GM12878 (cell line): ENCODE measurements at regions not wholly inside any gene's neighbourhood (a gene's known extent, or its start where the extent isn't known, plus 50 kb on each side); places are given as distances from the start of the nearest gene placed in this dataset.

Source experiments
- ATAC-seq: fragments of 200-7000 bp; cut with Tn5 transposase; 3 replicates; pipeline ENCODE4 v1.9.1; 2020; ENCODE audit warnings: mild to moderate bottlenecking, moderate library complexity
- BruUV-seq: library from RNA; stranded (reverse); fragments of 400-500 nt; replicated peaks from 2 replicates; lab custom pipeline; 2021; lab: Mats Ljungman, UMichigan
- CTCF ChIA-PET: fragments of 300-600 bp; sonication (Branson Sonifier 250); formaldehyde crosslinking; extraction: SDS; loops from one replicate; lab custom pipeline; 2021; ENCODE audit warnings: inconsistent platforms; lab: Yijun Ruan, JAX
- POLR2A ChIA-PET: fragments of 350-600 bp; formaldehyde crosslinking; extraction: SDS; loops from one replicate; lab custom pipeline; 2021; ENCODE audit warnings: inconsistent platforms; lab: Charles Lee
- RAD21 ChIA-PET: fragments of 300-600 bp; sonication (Branson Sonifier 250); formaldehyde crosslinking; loops from one replicate; lab custom pipeline; 2023; ENCODE audit warnings: antibody characterized with exemption; ENCODE audit not compliant: unreplicated experiment; lab: Charles Lee
- SMC1A ChIA-PET: fragments of 300-600 bp; sonication (Branson Sonifier 250); formaldehyde crosslinking; loops from one replicate; lab custom pipeline; 2023; ENCODE audit not compliant: unreplicated experiment, uncharacterized antibody; lab: Charles Lee
- DNase-seq: peaks from one replicate; pipeline ENCODE4 v3.0.0-alpha.2; 2011; ENCODE audit warnings: low read depth, low spot score
- FAIRE-seq: peaks from 3 replicates; lab custom pipeline; 2011; peaks lifted over from hg19 to GRCh38; lab: Jason Lieb, UNC
- H2AFZ ChIP-seq: 2 replicates; pipeline ENCODE4 v1.6.0; 2011; ENCODE audit warnings: low read depth, low read length, control low read depth; ENCODE audit not compliant: control insufficient read depth
- H3K27ac ChIP-seq: 2 replicates; pipeline ENCODE4 v1.5.1; 2011; ENCODE audit warnings: control low read depth; ENCODE audit not compliant: control insufficient read depth, insufficient read depth
- H3K27me3 ChIP-seq, 2 experiments: replicated peaks in 1 of 2; 2 replicates each; pipeline versions ENCODE4 v1.6.0 to v1.6.1; 2011; ENCODE audit warnings: low read length in 1 of 2; ENCODE audit not compliant: control insufficient read depth in 2 of 2, insufficient read depth in 2 of 2
- H3K36me3 ChIP-seq, 2 experiments: 2 replicates each; pipeline ENCODE4 v1.5.1; 2011; ENCODE audit warnings: low read length in 1 of 2; ENCODE audit not compliant: control insufficient read depth in 2 of 2, insufficient read depth in 2 of 2
- H3K4me1 ChIP-seq: 2 replicates; pipeline ENCODE4 v1.6.1; 2011; ENCODE audit warnings: mild to moderate bottlenecking, low read length, moderate library complexity, mixed read lengths; ENCODE audit not compliant: control insufficient read depth, insufficient read depth
- H3K4me2 ChIP-seq: 2 replicates; pipeline ENCODE4 v1.6.0; 2011; ENCODE audit warnings: control low read depth; ENCODE audit not compliant: control insufficient read depth, insufficient read depth
- H3K4me3 ChIP-seq: fragments of 200-600 bp; sonication (generic); 2 replicates; pipeline ENCODE4 v1.5.1; 2016
- H3K79me2 ChIP-seq: 2 replicates; pipeline ENCODE4 v1.6.0; 2011; ENCODE audit warnings: low read length; ENCODE audit not compliant: control insufficient read depth, insufficient read depth
- H3K9ac ChIP-seq: 2 replicates; pipeline ENCODE4 v1.8.0; 2011; ENCODE audit warnings: low read length, control low read depth, mixed read lengths; ENCODE audit not compliant: control insufficient read depth, insufficient read depth
- H3K9me3 ChIP-seq: replicated peaks from 3 replicates; pipeline ENCODE4 v1.5.1; 2011; ENCODE audit warnings: mild to moderate bottlenecking, low read length; ENCODE audit not compliant: control insufficient read depth, insufficient read depth
- H4K20me1 ChIP-seq: 2 replicates; pipeline ENCODE4 v1.6.0; 2011; ENCODE audit not compliant: control insufficient read depth, insufficient read depth
- BCL11A ChIP-seq: IDR thresholded peaks from 2 replicates; pipeline ENCODE4 v1.6.1; 2011; ENCODE audit warnings: low read depth, low read length
- CBX3 ChIP-seq: fragments of 200-600 bp; sonication (generic); IDR thresholded peaks from 2 replicates; pipeline ENCODE4 v1.6.1; 2016; ENCODE audit warnings: low read depth, borderline replicate concordance
- CHD4 ChIP-seq: fragments of 200-600 bp; sonication (generic); IDR thresholded peaks from 2 replicates; pipeline ENCODE4 v1.6.1; 2016; ENCODE audit warnings: mild to moderate bottlenecking
- EGR1 ChIP-seq, 2 experiments: IDR thresholded peaks; 1 replicate in 1 of 2; 2 replicates in 1 of 2; pipeline ENCODE4 v1.6.1; 2011 to 2012; ENCODE audit warnings: low read depth in 2 of 2, low read length in 2 of 2, borderline replicate concordance in 1 of 2, mild to moderate bottlenecking in 1 of 2, moderate library complexity in 1 of 2
- EZH2 ChIP-seq: IDR thresholded peaks from 2 replicates; pipeline ENCODE4 v1.6.1; 2012; ENCODE audit warnings: low read depth, mild to moderate bottlenecking, control low read depth, inconsistent platforms, low read length, borderline replicate concordance; ENCODE audit not compliant: control insufficient read depth
- RAD51 ChIP-seq: fragments of 450-650 bp; IDR thresholded peaks from 2 replicates; pipeline ENCODE4 v1.6.1; 2016; ENCODE audit warnings: moderate library complexity, mild to moderate bottlenecking, inconsistent platforms
- ZBTB4 ChIP-seq: fragments of 450-650 bp; formaldehyde crosslinking; IDR thresholded peaks from 2 replicates; pipeline ENCODE4 v1.4.0; 2022; ENCODE audit warnings: mild to moderate bottlenecking, moderate library complexity
- WGBS: methylation state at CpG from one replicate; pipeline ENCODE4 v1.1.6; 2016; ENCODE audit warnings: low lambda C conversion rate; ENCODE audit not compliant: insufficient replicate concordance, insufficient coverage; ENCODE audit errors: missing lambda C conversion rate; 5-methylcytosine and 5-hydroxymethylcytosine counted together
- in situ Hi-C: fragments of 300-500 bp; cut with MboI; formaldehyde crosslinking; loops from 9 replicates; pipeline ENCODE4 v1.14.3; 2018; ENCODE audit warnings: mixed read lengths
- intact Hi-C: fragments of 100-400 bp; cut with micrococcal nuclease; formaldehyde crosslinking; loops from one replicate; pipeline ENCODE4 v1.14.2; 2022; ENCODE audit not compliant: unreplicated experiment

GRCh38 chr14:71415404-71415690 lies 508.1 kb downstream of the PCNX1 start:
- no TSS peak for BruUV-seq
- Histone ChIP-seq H3K4me2 (no peak overlapping the region), H4K20me1 (no peaks in the 10 kb centered on the region), H3K9ac (no peak overlapping the region), H3K4me1 (no peaks in the 10 kb centered on the region; the same call in 1 of the 2 replicates), H3K27ac (no peak overlapping the region)
- ChIA-PET CTCF (interaction anchor here (0.7 to 1.4 kb wide), 3 partner anchors 15 to 123 kb away, joined by 3 to 6 read pairs (median 6); no protein-coding TSS in a partner anchor), POLR2A (interaction anchor here (0.7 to 1.3 kb wide), 2 partner anchors 10 to 11 kb away, joined by 3 to 4 read pairs; no protein-coding TSS in a partner anchor), SMC1A (interaction anchor here (0.9 to 1.6 kb wide), 9 partner anchors 8 to 138 kb away, joined by 3 to 6 read pairs (median 3); no protein-coding TSS in a partner anchor)
- no peak for FAIRE-seq
- intact Hi-C loops (no loop called here), in situ Hi-C loops (no loop called here)
- no peak for DNase-seq
- WGBS, result 86% methylated on average over 1 of the region's 1 CpG
- no peak for ATAC-seq
- TF ChIP-seq ZBTB4 (no peak), CHD4 (no peak), EGR1 (IDR thresholded peaks at IDR 0.05; ENCODE audit: borderline replicate concordance in 1 of 2, low read depth in 2 of 2, low read length in 2 of 2) (no peak), EZH2 (no peak), BCL11A (no peak), CBX3 (no peak), RAD51 (no peak)
- TF ChIP-seq, all 136 proteins: peak for 0
- Histone ChIP-seq H3K79me2 (peaks cover 25% of the 10 kb centered on the region), H3K27me3 (no peaks in the 10 kb centered on the region), H2AFZ (no peak overlapping the region), H3K4me3 (no peak overlapping the region), H3K9me3 (peaks cover 2% of the 10 kb centered on the region; the same call in 1 of the 3 replicates), H3K36me3 (peaks cover 0 to 12% of the 10 kb centered on the region in 2 experiments; a peak in 3 of 4 replicates)
- RAD21 ChIA-PET, result interaction anchor here (0.7 to 1.4 kb wide), 2 partner anchors 83 to 140 kb away, joined by 3 read pairs; no protein-coding TSS in a partner anchor
